ENCODE measurements at regions not wholly inside any gene's neighbourhood (a gene's known extent, or its start where the extent isn't known, plus 50 kb on each side); places are given as distances from the start of the nearest gene placed in this dataset.

DNA sequence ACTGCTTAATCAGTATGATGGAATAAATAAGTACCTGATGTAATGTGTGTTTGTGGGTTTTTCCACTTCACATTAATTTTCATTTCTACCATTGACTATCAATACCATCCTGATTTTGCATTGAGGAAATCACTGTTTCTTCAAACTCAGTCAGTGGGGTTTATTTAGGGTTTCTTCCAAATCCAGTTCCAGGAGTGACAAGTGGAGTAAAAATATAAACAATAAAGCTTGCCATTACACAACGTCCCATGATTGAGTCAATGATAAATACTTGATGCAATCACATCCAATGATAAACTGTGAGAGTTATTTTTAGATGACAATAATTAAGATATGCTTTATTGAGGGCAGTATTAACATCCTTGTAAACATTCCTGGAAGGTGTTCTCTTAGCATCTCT is 1037.4 kb upstream of the GJE1 start:
- Histone ChIP-seq H2AFZ (no peak overlapping the region), H3K9me2 (ENCODE audit: insufficient read depth) (no peaks in the 10 kb centered on the region; the same call in 1 of the 2 replicates), H3K36me3 (ENCODE audit: low read depth) (no peaks in the 10 kb centered on the region), H3K9ac (no peak overlapping the region), H3K4me2 (ENCODE audit: unreplicated experiment) (no peak overlapping the region), H4K20me1 (ENCODE audit: insufficient read depth) (no peaks in the 10 kb centered on the region), H3F3A (ENCODE audit: insufficient read depth) (no peaks in the 10 kb centered on the region), H3K4me1 (ENCODE audit: insufficient read depth) (no peaks in the 10 kb centered on the region), H3K79me2 (ENCODE audit: insufficient read depth) (no peaks in the 10 kb centered on the region), H3K27ac (no peak overlapping the region), H3K27me3 (replicated peaks; ENCODE audit: insufficient read depth) (no peaks in the 10 kb centered on the region), H3K4me3 (no peak overlapping the region), H3K9me3 (ENCODE audit: low read depth) (no peaks in the 10 kb centered on the region)
- 88 to 100% methylated on average over 1 of the region's 1 CpG for WGBS, 2 experiments (ENCODE audit: low coverage in 1 of 2, low lambda C conversion rate in 2 of 2, missing lambda C conversion rate in 2 of 2)
- no peak for DNase-seq
- no peak for TF ChIP-seq EZH2phosphoT487 (IDR thresholded peaks at IDR 0.05; ENCODE audit: insufficient read depth, low read depth)
- no peak for TF ChIP-seq EZH2 (IDR thresholded peaks at IDR 0.05; ENCODE audit: insufficient read depth, poor library complexity, severe bottlenecking)
- in situ Hi-C loops (cut with MboI): no loop called here

DNA sequence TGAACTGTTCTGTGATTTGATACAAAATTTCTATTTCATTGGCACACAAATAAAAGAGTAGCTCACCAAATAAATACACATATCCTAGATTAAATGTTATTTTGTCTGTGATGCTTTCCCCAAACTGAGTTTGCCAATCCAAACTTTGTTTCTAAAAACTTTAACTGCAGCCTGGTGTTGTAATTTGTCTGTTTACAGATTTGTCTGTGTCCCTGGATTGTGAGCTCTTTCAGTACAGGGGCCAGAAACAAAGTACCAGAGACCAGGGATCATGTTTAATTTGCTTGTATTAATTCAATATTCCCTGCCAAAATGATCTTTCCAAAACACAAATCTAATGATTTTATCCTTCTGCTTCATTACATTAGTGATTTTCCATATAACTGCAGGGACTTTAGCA is 1044.6 kb upstream of the GJE1 start:
- Histone ChIP-seq H3K27ac (no peak overlapping the region), H2AFZ (peak overlapping the region; percentile 41; the same call in 1 of the 2 replicates), H3K4me2 (ENCODE audit: unreplicated experiment) (no peak overlapping the region), H3K36me3 (ENCODE audit: low read depth) (no peaks in the 10 kb centered on the region), H3K9me2 (ENCODE audit: insufficient read depth) (no peaks in the 10 kb centered on the region), H3K9me3 (ENCODE audit: low read depth) (no peaks in the 10 kb centered on the region), H4K20me1 (ENCODE audit: insufficient read depth) (no peaks in the 10 kb centered on the region), H3K9ac (no peak overlapping the region), H3F3A (ENCODE audit: insufficient read depth) (no peaks in the 10 kb centered on the region), H3K4me1 (ENCODE audit: insufficient read depth) (no peaks in the 10 kb centered on the region), H3K4me3 (no peak overlapping the region), H3K27me3 (replicated peaks; ENCODE audit: insufficient read depth) (no peaks in the 10 kb centered on the region), H3K79me2 (ENCODE audit: insufficient read depth) (no peaks in the 10 kb centered on the region)
- TF ChIP-seq EZH2phosphoT487 (IDR thresholded peaks at IDR 0.05; ENCODE audit: insufficient read depth, low read depth): no peak
- TF ChIP-seq EZH2 (IDR thresholded peaks at IDR 0.05; ENCODE audit: insufficient read depth, poor library complexity, severe bottlenecking): no peak
- in situ Hi-C loops (cut with MboI): no loop called here
- no peak for DNase-seq

DNA sequence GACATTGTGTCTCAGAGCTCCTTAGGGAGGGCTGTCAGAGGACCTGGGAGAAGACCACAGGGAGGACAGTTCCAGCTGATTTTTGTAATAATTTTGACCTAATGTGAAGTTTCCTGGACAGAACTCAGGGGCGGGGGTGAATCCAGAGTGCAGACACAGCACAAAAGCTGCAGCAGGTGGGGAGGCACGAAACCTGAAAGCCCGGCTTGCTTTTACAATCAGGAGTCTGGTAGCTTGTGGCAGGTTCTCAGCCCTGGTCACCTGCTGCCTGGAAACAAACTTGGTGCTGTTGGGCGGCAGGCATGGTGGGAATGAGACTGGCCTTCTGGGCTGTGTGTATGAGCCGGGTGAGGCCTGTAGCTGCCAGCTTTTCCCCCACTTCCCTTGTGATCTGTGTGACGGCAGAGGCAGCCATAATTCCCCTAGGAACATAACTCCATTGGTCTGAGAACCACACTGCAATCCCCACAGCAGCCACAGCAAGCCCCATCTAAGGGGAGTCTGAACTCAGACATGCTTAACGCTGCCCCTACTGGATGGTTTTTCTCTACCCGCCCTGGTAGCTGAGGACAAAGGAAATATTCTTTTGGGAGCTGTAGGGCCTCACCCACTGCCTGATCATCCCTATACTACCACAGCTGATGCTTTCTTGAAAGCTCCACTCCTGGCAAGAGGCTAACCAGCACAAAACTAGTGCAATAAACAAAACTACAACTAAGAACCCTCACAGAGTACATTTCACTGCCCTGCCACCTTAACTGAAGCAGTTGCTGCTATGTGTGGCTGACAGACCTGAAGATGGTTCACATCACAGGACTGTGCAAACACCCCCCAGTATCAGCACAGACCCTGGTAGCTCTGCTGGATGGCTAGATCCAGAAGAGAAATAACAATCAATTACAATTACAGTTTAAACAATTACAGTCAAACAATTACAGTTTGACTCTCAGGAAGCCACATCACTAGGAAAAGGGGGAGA is 1055.1 kb upstream of the GJE1 start:
- TF ChIP-seq EZH2phosphoT487 (IDR thresholded peaks at IDR 0.05; ENCODE audit: insufficient read depth, low read depth) (no peak), EZH2 (IDR thresholded peaks at IDR 0.05; ENCODE audit: insufficient read depth, poor library complexity, severe bottlenecking) (no peak)
- DNase-seq: peak; percentile 3
- no peaks in the 10 kb centered on the region for H3K36me3 ChIP-seq (ENCODE audit: low read depth)
- 88 to 89% methylated on average over 8 of the region's 8 CpGs for WGBS, 2 experiments (ENCODE audit: low coverage in 1 of 2, low lambda C conversion rate in 2 of 2, missing lambda C conversion rate in 2 of 2)
- no peak overlapping the region for H3K4me2 ChIP-seq (ENCODE audit: unreplicated experiment)
- no peaks in the 10 kb centered on the region for H4K20me1 ChIP-seq (ENCODE audit: insufficient read depth)
- no peaks in the 10 kb centered on the region for H3K9me2 ChIP-seq (ENCODE audit: insufficient read depth)
- H3K27ac ChIP-seq: no peak overlapping the region
- no peak overlapping the region for H3K9ac ChIP-seq
- no peaks in the 10 kb centered on the region for H3K9me3 ChIP-seq (ENCODE audit: low read depth)
- no peaks in the 10 kb centered on the region for H3K79me2 ChIP-seq (ENCODE audit: insufficient read depth)
- no peaks in the 10 kb centered on the region for H3F3A ChIP-seq (ENCODE audit: insufficient read depth)
- no peaks in the 10 kb centered on the region for H3K4me1 ChIP-seq (ENCODE audit: insufficient read depth)
- H3K27me3 ChIP-seq (replicated peaks; ENCODE audit: insufficient read depth): no peaks in the 10 kb centered on the region
- in situ Hi-C loops (cut with MboI): no loop called here
- H2AFZ ChIP-seq: no peak overlapping the region
- H3K4me3 ChIP-seq: no peak overlapping the region

DNA sequence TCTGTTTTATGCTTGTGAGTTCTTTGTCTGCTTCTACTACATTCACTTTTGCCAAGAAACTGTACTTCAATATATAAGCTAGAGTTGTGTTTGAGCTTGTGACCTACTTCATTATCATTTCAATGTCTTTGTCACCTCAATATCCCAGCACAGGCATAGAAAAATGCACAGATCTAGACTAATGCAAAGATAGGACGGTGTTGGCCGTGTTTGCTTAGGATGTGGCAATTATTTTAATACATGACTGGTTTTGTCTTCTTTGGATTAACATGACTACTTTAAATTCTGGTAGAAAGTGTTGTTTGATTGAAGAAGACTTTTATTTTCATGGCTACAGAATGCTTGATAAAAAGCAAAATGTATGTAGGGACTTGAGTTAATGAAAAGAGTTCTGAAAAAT is 1075.0 kb upstream of the GJE1 start:
- Histone ChIP-seq H3K9ac (no peak overlapping the region), H3K4me2 (ENCODE audit: unreplicated experiment) (no peak overlapping the region), H3F3A (ENCODE audit: insufficient read depth) (no peaks in the 10 kb centered on the region), H3K9me3 (ENCODE audit: low read depth) (no peaks in the 10 kb centered on the region), H2AFZ (no peak overlapping the region), H3K36me3 (ENCODE audit: low read depth) (no peaks in the 10 kb centered on the region), H3K9me2 (ENCODE audit: insufficient read depth) (no peaks in the 10 kb centered on the region), H3K4me3 (no peak overlapping the region), H3K4me1 (ENCODE audit: insufficient read depth) (no peaks in the 10 kb centered on the region; the same call in 1 of the 2 replicates), H3K27me3 (replicated peaks; ENCODE audit: insufficient read depth) (no peaks in the 10 kb centered on the region), H3K27ac (no peak overlapping the region), H3K79me2 (ENCODE audit: insufficient read depth) (no peaks in the 10 kb centered on the region), H4K20me1 (ENCODE audit: insufficient read depth) (no peaks in the 10 kb centered on the region)
- DNase-seq: no peak
- WGBS, 2 experiments (ENCODE audit: low coverage in 1 of 2, low lambda C conversion rate in 2 of 2, missing lambda C conversion rate in 2 of 2): 98% methylated on average over 2 of the region's 2 CpGs
- TF ChIP-seq EZH2 (IDR thresholded peaks at IDR 0.05; ENCODE audit: insufficient read depth, poor library complexity, severe bottlenecking) (no peak), EZH2phosphoT487 (IDR thresholded peaks at IDR 0.05; ENCODE audit: insufficient read depth, low read depth) (no peak)
- in situ Hi-C loops (cut with MboI): no loop called here

All from GM23248 (cell line).